Ammon's horn (tissue), 1 donor: ENCODE measurements at regions not wholly inside any gene's neighbourhood (a gene's known extent, or its start where the extent isn't known, plus 50 kb on each side); places are given as distances from the start of the nearest gene placed in this dataset.
"Not testable (repeated sequence)": the region's sequence is repeated elsewhere in the genome, so short reads cannot be mapped to it uniquely, and the experiment has no call there.

Source experiments
- DNase-seq: peaks from one replicate; pipeline ENCODE4 v3.0.0-alpha.2; 2016; ENCODE audit warnings: low spot score

- DNase-seq = no peak
These were observed 740.4 kb downstream of the GATA3 start for GRCh38 chr10:8794860-8795259.

- DNase-seq = no peak
These were observed 745.9 kb downstream of the GATA3 start for GRCh38 chr10:8800426-8800825.

GRCh38 chr10:8803992-8804391 lies 749.5 kb downstream of the GATA3 start:
- DNase-seq = no peak

GRCh38 chr10:8810677-8811076 lies 756.2 kb downstream of the GATA3 start:
- DNase-seq = no peak

GRCh38 chr10:8811201-8811600 lies 756.7 kb downstream of the GATA3 start:
- DNase-seq = no peak

GRCh38 chr10:8815969-8816368 lies 761.5 kb downstream of the GATA3 start:
- DNase-seq = no peak

- no peak for DNase-seq
These were observed 762.8 kb downstream of the GATA3 start for GRCh38 chr10:8817299-8817698.

GRCh38 chr10:8825611-8826010 lies 771.1 kb downstream of the GATA3 start:
- DNase-seq = no peak

GRCh38 chr10:8829592-8829991 lies 775.1 kb downstream of the GATA3 start:
- DNase-seq = no peak

GRCh38 chr10:8830048-8830447 lies 775.6 kb downstream of the GATA3 start:
- no peak for DNase-seq

GRCh38 chr10:8830876-8831275 lies 776.4 kb downstream of the GATA3 start:
- no peak for DNase-seq

GRCh38 chr10:8835453-8836167 lies 781.1 kb downstream of the GATA3 start:
- no peak for DNase-seq

- DNase-seq = no peak
These were observed 785.9 kb downstream of the GATA3 start for GRCh38 chr10:8840356-8840755.

GRCh38 chr10:8844141-8844540 lies 789.7 kb downstream of the GATA3 start:
- DNase-seq = no peak

- no peak for DNase-seq
These were observed 798.1 kb downstream of the GATA3 start for GRCh38 chr10:8852546-8852945.

GRCh38 chr10:8853048-8853447 lies 798.6 kb downstream of the GATA3 start:
- DNase-seq = no peak

- DNase-seq = not testable (repeated sequence)
These were observed 814.4 kb downstream of the GATA3 start for GRCh38 chr10:8868924-8869323.

GRCh38 chr10:8873310-8873709 lies 818.8 kb downstream of the GATA3 start:
- DNase-seq = no peak

- DNase-seq = no peak
These were observed 819.8 kb downstream of the GATA3 start for GRCh38 chr10:8874268-8874667.

- no peak for DNase-seq
These were observed 820.5 kb downstream of the GATA3 start for GRCh38 chr10:8874972-8875371.

- no peak for DNase-seq
These were observed 821.7 kb downstream of the GATA3 start for GRCh38 chr10:8876171-8876570.

GRCh38 chr10:8889538-8889937 lies 835.0 kb downstream of the GATA3 start:
- DNase-seq = no peak

- no peak for DNase-seq
These were observed 838.6 kb downstream of the GATA3 start for GRCh38 chr10:8893102-8893501.

- no peak for DNase-seq
These were observed 839.7 kb downstream of the GATA3 start for GRCh38 chr10:8894148-8894547.
